ENCODE measurements at regions not wholly inside any gene's neighbourhood (a gene's known extent, or its start where the extent isn't known, plus 50 kb on each side); places are given as distances from the start of the nearest gene placed in this dataset.

DNA sequence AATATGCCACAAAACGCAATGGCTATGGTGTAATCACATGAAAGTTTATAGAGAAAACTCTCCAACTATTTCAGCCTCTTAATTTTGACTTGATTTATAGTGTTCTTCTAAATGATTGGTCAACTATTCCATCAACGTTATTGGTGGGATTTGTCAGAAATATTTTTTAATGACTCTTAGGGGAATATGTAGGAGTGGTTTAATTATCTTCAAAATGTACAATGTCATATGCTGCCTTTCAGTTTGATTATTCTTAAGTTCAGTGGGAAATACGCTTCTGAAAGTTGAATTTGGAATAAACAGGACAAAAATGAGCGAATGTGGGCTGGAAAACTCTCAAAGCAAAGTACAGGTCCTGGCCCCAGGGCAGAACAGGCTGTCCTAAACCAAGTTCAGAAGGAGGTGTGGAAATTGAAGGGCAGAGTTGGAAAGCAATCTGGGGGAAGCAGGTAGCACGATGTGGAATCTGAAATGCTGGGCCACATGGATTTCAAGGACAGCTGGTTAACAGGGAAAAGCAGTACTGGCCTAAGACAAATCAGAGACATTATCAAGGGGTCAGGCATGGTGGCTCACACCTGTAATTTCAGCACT is 60.8 kb upstream of the MYCBP2 start:
- TF ChIP-seq, protein P1, sequence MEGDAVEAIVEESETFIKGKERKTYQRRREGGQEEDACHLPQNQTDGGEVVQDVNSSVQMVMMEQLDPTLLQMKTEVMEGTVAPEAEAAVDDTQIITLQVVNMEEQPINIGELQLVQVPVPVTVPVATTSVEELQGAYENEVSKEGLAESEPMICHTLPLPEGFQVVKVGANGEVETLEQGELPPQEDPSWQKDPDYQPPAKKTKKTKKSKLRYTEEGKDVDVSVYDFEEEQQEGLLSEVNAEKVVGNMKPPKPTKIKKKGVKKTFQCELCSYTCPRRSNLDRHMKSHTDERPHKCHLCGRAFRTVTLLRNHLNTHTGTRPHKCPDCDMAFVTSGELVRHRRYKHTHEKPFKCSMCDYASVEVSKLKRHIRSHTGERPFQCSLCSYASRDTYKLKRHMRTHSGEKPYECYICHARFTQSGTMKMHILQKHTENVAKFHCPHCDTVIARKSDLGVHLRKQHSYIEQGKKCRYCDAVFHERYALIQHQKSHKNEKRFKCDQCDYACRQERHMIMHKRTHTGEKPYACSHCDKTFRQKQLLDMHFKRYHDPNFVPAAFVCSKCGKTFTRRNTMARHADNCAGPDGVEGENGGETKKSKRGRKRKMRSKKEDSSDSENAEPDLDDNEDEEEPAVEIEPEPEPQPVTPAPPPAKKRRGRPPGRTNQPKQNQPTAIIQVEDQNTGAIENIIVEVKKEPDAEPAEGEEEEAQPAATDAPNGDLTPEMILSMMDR (IDR thresholded peaks at IDR 0.05; ENCODE audit: insufficient read depth, low read depth, low read length, missing control alignments): no peak
- H3K4me3 ChIP-seq (ENCODE audit: low read length): no peak overlapping the region
- DNase-seq (ENCODE audit: low read depth): no peak

DNA sequence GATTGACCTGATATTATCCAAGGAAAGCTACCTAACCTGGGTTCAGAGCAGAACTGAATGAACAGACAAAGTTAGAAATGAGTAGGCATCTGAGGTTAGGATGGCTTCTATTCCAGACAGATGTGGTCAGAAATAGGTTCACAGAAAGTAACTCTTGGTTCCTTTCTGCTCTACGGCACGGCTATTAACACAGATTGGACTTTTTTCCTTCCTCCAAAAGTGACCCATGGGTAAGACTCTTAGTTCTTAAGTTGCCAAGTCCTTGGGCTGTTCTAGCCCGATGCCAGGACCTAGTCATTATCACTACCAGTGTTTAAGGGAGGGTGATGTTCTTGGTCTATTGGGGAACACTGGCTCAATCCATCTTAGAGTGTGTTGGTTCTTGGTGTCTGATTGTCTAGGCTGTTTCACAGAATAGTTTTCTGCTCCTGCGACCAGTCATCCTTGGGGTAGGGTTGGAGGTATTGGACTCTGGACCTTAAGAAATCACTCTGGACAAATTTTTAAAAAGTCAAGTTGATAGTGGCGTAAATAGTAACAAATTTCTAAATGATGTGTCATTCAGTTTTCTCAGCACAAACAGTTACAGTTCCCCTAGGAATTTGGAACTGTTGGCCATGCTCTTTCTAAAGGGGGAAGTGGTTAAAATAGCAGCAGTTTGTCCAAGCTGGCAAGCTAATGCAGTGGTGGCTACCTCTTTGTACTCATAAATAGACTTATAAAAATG is 60.1 kb upstream of the MYCBP2 start:
- TF ChIP-seq, protein P1 (IDR thresholded peaks at IDR 0.05; ENCODE audit: insufficient read depth, low read depth, low read length, missing control alignments): no peak
- H3K4me3 ChIP-seq (ENCODE audit: low read length): no peak overlapping the region
- no peak for DNase-seq (ENCODE audit: low read depth)

DNA sequence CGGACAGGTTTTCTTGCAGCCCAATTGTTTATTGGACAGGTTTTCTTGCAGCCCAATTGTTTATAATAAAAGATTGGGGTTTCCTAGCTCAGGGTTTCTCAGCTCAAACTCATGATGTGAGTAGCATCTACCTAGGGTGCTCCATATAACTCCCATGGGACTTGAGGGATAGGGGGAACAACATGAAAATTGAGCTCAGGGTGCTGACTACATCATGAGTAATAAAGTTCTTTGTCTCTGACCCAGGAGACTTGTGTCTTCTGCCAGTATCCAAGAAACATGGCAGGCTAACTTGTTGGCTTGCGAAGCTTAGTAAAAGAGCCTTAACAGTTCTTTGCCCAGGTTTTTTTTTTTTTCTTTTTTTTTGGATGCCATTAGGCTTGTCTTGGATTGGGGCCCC is 59.2 kb upstream of the MYCBP2 start:
- TF ChIP-seq, protein P1 (IDR thresholded peaks at IDR 0.05; ENCODE audit: insufficient read depth, low read depth, low read length, missing control alignments): no peak
- no peak for DNase-seq (ENCODE audit: low read depth)
- no peak overlapping the region for H3K4me3 ChIP-seq (ENCODE audit: low read length)

DNA sequence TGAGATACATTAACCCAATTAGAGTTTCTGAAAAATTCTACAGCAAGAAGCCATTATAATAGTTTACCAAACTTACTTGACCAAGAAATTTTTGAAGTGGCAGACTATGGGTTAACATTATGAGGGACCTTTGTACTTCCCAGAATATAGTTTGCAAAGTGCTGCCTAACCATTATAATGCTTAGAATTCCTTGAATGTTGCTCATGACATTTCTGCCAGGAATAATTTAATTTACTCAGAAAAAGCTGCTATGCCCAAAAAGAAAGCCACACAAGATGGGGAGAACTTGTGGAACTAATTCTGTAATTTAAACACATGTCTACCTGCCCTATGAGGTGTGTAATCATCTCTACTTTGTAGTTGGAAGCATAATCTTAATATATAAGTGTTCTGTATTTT is 58.1 kb upstream of the MYCBP2 start:
- no peak for DNase-seq (ENCODE audit: low read depth)
- TF ChIP-seq, protein P1 (IDR thresholded peaks at IDR 0.05; ENCODE audit: insufficient read depth, low read depth, low read length, missing control alignments): no peak
- no peak overlapping the region for H3K4me3 ChIP-seq (ENCODE audit: low read length)

DNA sequence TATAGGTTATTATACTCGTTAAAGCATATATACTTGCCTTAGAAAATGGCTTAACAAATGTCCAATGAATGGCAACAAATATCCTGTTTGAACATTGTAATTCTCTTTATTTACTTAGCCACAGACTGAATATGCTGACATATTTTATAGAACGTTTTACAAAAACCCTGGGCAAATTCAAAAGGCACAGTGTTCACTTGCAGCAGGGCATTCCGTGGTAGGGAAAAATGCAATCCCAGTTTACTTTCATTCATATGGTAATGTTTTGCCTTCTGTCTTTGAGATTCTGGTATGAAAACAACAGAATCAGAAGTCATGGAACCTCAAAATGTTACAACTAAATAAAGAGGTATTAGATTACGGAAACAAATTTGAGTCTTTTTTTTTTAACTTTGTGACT is 56.2 kb upstream of the MYCBP2 start:
- no peak overlapping the region for H3K4me3 ChIP-seq (ENCODE audit: low read length)
- no peak for DNase-seq (ENCODE audit: low read depth)
- TF ChIP-seq, protein P1 (IDR thresholded peaks at IDR 0.05; ENCODE audit: insufficient read depth, low read depth, low read length, missing control alignments): no peak

DNA sequence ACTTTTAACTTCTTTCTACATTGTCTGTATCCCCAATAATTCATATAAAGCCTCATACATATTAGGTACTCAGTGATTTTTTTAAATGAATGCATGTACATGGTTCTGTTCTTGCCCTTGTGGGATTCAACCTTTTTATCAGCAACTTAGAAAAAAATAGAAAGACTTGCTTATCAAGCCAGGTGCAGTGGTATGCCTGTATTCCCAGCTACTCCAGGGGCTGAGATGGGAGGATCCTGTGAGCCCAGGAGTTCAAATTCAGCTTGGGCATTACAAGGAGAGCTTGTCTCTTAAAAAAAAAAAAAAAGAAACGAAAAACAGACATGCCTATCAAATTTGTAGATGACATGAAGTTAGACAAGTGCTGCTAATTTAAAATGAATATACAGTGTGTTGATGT is 54.2 kb upstream of the MYCBP2 start:
- no peak overlapping the region for H3K4me3 ChIP-seq (ENCODE audit: low read length)
- DNase-seq (ENCODE audit: low read depth): no peak
- TF ChIP-seq, protein P1 (IDR thresholded peaks at IDR 0.05; ENCODE audit: insufficient read depth, low read depth, low read length, missing control alignments): no peak

DNA sequence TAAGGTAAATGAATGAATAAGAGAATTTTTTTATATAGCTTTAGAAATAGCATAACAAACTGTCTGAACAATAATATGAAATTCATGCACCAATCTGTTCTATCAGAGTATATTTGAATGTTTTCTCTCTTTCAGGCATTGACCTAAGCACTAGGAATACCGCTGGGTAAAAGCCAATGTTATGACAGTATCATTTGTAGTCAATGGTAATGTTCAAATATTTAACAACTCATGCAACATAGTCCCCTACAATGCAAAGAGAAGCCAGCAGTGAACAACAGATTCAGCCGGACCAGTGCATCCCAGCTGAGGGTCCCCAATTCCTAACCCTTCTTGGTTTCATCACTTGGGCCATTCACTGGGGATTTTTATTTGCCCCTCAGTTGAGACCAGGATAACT is 52.6 kb upstream of the MYCBP2 start:
- TF ChIP-seq, protein P1 (IDR thresholded peaks at IDR 0.05; ENCODE audit: insufficient read depth, low read depth, low read length, missing control alignments): no peak
- DNase-seq (ENCODE audit: low read depth): no peak
- H3K4me3 ChIP-seq (ENCODE audit: low read length): no peak overlapping the region
